GM13976 (cell line): ENCODE measurements at regions not wholly inside any gene's neighbourhood (a gene's known extent, or its start where the extent isn't known, plus 50 kb on each side); places are given as distances from the start of the nearest gene placed in this dataset.

Source experiments
- DNase-seq: peaks from one replicate; pipeline ENCODE4 v3.0.0; 2012; ENCODE audit warnings: low spot score
- CTCF ChIP-seq: IDR thresholded peaks from 2 replicates; pipeline ENCODE4 v1.5.1; 2012; ENCODE audit warnings: borderline replicate concordance, mild to moderate bottlenecking; ENCODE audit not compliant: insufficient read depth; ENCODE audit errors: extremely low read depth, missing control alignments, control extremely low read depth
- in situ Hi-C: fragments of 300-500 bp; cut with MboI; formaldehyde crosslinking; loops from one replicate; pipeline ENCODE4 v1.12.0; 2022; ENCODE audit warnings: low sequenced_read_pairs, mixed read lengths, inconsistent platforms; ENCODE audit not compliant: unreplicated experiment

DNA sequence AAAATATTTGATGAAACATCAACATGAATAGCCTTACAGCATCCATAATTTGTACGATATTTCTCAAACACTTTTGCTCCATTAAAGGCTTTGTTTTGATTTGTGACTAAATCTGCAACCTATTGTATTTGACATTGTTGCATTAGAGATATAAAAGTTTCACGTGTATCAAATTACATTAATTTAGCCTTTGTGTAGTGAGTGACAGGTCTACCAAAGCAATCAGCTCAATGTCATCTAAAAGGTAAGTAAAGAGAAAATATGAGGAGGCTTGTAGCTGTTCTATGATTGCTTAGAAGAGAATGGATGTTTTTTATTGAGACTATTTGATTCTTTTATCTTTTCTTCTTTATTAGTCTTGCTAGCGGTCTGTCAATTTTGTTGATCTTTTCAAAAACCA is 430.2 kb downstream of the GALR1 start:
- DNase-seq = no peak
- no peak for TF ChIP-seq CTCF
- in situ Hi-C loops = no loop called here

DNA sequence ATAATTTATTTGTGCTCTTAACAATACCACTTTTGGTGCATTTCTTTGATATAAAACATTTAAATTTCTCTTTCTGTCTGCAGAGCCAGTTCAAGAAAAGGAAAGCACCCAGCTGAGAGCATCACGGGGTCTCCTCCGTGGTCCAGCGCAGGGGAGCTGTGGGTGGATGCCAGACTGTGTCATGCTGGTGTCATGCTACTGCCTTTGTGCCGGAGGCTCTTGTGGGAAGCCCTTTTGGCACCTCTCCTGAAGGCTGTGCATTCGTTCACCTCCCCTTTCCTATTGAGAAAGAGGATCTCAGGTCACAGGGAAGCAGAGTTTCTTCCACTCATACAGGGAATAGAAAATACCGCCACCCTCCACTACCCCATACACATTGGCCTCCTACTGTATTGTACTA is 450.4 kb downstream of the GALR1 start:
- DNase-seq = no peak
- in situ Hi-C loops = no loop called here
- no peak for TF ChIP-seq CTCF

DNA sequence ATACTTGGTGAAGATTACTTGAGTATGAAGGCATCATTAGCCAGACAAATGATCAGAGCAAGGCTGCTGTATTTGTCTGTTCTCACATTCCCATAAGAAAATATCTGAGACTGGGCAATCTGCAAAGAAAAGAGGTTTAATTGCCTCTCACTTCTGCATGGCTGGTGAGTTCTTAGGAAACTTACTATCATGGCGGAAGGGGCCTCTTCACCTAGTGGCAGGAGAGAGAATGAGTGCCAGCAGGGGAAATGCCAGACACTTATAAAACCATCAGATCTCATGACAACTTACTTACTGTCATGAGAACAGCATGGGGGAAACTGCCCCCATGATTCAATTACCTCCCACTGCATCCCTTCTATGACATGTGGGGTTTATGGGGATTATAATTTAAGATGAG is 452.3 kb downstream of the GALR1 start:
- TF ChIP-seq CTCF = no peak
- in situ Hi-C loops = no loop called here
- no peak for DNase-seq

DNA sequence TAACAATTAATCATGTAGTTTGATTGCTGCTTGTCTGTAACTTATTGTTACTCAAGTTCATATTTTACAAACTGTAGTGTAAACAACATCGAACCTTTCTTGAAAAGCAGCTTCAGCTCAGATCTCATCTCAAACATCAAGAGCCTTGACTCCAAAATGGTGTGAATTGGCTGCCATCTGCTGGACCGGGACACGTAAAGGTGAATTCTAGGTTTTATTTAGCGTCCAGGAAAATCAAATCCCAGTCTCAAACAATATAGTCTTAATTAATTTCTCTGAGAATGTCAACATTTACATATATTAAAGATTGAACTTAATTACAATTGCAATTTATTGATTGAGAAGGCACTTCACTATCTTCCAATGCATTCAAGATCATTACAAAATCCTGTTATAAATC is 453.0 kb downstream of the GALR1 start:
- no peak for DNase-seq
- in situ Hi-C loops = no loop called here
- TF ChIP-seq CTCF = no peak

GRCh38 chr18:77705301-77705700 is 455.7 kb downstream of the GALR1 start:
- no peak for TF ChIP-seq CTCF
- in situ Hi-C loops = no loop called here
- no peak for DNase-seq

DNA sequence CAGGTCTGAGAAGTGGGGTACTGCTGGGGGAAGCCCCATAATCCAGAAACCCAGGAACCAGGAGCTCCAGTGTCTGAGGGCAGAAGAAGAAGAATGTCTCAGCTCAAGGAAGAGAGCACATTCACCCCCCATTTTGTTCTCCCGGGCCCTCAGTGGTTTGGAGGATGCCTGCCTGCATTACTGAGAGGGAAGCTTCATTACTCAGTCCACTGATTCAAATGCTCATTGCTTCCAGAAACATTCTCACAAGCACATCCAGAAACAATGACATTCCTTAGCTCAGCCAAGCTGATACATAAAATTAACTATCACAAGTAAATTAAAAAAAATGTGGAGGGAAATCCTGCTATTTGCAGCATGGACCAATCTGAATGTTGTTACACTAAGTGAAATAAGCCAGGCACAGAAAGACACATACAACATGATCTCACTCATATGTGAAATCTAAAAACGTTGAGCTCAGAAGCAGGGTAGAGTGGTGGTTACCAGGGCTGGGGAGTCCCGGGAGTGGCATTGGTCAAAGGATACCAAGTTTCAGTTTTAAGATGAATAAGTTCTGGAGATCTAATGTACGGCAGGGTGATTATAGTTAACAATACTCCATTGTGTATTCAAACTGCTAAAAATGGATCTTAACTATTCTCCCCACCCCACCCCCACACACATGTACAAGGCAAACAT is 459.3 kb downstream of the GALR1 start:
- no peak for DNase-seq
- in situ Hi-C loops = no loop called here
- TF ChIP-seq CTCF = no peak
